ENCODE measurements at regions not wholly inside any gene's neighbourhood (a gene's known extent, or its start where the extent isn't known, plus 50 kb on each side); places are given as distances from the start of the nearest gene placed in this dataset.

DNA sequence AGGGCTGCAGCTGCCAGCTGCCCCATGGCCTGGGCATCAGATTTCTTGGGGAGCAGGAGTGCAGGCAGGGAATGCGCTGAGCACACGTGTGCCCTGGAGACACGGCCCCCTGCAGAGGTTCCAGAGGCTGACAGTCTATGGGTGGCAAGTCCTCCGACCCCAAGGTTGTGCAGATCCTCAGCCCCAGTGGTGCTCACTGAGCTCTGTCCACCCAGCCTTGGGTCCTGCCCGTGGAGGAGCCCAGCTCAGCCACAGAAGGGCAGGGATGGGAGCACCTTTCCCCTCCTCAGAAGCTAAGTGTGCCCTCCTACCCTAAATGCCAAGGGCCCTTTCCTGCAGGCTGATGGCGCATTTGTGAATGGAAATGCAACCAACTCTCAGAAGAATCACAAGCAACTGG, 341.0 kb downstream of the IRX2 start:
- DNase-seq (ENCODE audit: low spot score in 2 of 2): no peak
- no peak overlapping the region for H3K27ac Mint-ChIP-seq
- ATAC-seq (ENCODE audit: low read depth): no peak
- peaks cover 3% of the 10 kb centered on the region for H3K9me3 Mint-ChIP-seq
- H3K4me1 Mint-ChIP-seq: no peaks in the 10 kb centered on the region
- H3K27me3 Mint-ChIP-seq: peaks cover 2% of the 10 kb centered on the region
- no peak overlapping the region for H3K4me3 Mint-ChIP-seq
- no peaks in the 10 kb centered on the region for H3K36me3 Mint-ChIP-seq

DNA sequence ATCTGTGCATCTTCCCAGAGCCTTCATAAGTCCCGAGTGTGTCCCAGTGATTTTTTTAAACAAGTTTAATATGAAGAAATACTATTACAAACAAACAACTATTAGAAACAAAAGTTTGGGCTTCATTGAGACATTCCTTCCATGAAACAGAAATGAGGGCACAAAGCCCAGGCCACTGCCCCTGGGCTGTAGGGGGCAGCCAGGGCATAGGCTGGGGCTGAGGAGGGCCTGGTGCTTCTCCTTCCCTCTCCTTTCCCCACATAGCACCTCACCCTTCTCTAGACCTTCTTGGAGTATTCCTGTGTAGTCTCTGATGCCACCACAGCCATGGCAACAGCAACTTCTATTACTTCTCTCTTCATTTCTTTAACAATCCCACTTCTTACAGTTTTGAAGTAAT, 348.2 kb downstream of the IRX2 start:
- Mint-ChIP-seq H3K27me3 (no peaks in the 10 kb centered on the region), H3K4me3 (no peak overlapping the region), H3K36me3 (no peaks in the 10 kb centered on the region), H3K4me1 (no peaks in the 10 kb centered on the region), H3K27ac (no peak overlapping the region), H3K9me3 (peaks cover 4% of the 10 kb centered on the region)
- ATAC-seq (ENCODE audit: low read depth) (no peak), DNase-seq (ENCODE audit: low spot score in 2 of 2) (no peak)

DNA sequence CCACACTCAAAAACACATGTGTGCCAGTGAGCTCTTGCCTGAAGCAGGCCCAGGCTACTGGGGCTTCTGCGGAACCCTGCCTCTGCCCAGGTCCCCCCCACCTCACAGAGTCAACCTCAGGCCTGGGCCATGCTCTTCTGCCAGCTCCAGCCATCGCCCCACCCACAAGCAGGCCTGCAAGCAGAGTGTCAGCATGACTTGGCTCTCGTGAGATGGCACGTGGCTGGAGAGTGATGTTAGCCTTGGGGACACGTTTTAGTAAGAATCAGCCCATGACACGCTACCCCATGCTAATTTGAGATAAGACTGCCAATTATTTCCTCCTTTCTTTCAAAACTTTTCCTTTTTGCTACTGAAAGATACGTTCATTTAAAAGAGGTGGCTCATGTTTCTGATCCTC, 351.7 kb downstream of the IRX2 start:
- no peaks in the 10 kb centered on the region for H3K36me3 Mint-ChIP-seq
- DNase-seq (ENCODE audit: low spot score in 2 of 2) (no peak), ATAC-seq (ENCODE audit: low read depth) (no peak)
- no peak overlapping the region for H3K4me3 Mint-ChIP-seq
- H3K4me1 Mint-ChIP-seq: no peaks in the 10 kb centered on the region
- no peaks in the 10 kb centered on the region for H3K27me3 Mint-ChIP-seq
- H3K9me3 Mint-ChIP-seq: peaks cover 2% of the 10 kb centered on the region
- no peak overlapping the region for H3K27ac Mint-ChIP-seq

DNA sequence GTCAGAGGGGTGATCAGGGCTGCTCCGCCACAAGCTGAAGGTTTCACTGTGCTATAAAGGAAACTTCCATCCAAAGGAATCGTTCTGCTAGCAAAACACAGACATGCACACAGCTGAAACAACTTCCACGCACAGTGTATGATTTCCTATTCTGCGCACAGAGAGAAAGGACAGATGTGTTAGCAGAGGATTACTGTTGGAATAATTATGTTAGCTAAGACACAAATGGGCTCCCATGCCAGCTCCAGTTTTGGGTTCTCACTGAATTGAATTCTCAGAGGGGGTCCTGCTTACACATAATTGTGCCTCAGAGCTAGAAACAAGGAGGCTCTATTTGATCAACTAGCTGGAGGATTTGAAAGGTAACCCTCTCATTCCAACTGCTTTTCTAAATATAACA, 352.4 kb downstream of the IRX2 start:
- no peaks in the 10 kb centered on the region for H3K36me3 Mint-ChIP-seq
- ATAC-seq (ENCODE audit: low read depth): no peak
- H3K27me3 Mint-ChIP-seq: no peaks in the 10 kb centered on the region
- peaks cover 2% of the 10 kb centered on the region for H3K9me3 Mint-ChIP-seq
- no peak overlapping the region for H3K27ac Mint-ChIP-seq
- H3K4me3 Mint-ChIP-seq: no peak overlapping the region
- no peak for DNase-seq (ENCODE audit: low spot score in 2 of 2)
- H3K4me1 Mint-ChIP-seq: no peaks in the 10 kb centered on the region

DNA sequence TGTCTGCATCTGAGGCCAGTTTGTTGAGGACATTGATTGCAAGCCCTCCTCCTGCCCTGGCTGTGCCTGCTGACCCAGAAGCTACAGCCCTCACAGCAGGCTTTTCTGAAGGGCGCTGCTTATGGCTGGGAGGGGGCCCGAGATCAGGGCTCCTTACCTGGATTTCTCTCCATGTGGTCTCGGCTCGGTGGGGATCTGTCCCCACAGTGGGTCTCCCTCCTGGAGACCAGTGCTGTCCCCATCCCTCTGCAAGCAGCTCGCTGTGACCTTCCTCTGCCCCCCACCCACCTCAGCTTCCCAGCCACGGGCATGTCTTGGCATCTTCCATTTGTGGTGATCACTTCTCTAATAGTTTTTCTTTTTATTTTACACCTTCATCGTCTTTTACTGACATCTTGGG, 357.9 kb downstream of the IRX2 start:
- DNase-seq (ENCODE audit: low spot score in 2 of 2): no peak
- no peak for ATAC-seq (ENCODE audit: low read depth)
- Mint-ChIP-seq H3K4me3 (no peak overlapping the region), H3K27ac (no peak overlapping the region), H3K27me3 (peaks cover 2% of the 10 kb centered on the region), H3K36me3 (no peaks in the 10 kb centered on the region), H3K4me1 (no peaks in the 10 kb centered on the region), H3K9me3 (peaks cover 5% of the 10 kb centered on the region)

DNA sequence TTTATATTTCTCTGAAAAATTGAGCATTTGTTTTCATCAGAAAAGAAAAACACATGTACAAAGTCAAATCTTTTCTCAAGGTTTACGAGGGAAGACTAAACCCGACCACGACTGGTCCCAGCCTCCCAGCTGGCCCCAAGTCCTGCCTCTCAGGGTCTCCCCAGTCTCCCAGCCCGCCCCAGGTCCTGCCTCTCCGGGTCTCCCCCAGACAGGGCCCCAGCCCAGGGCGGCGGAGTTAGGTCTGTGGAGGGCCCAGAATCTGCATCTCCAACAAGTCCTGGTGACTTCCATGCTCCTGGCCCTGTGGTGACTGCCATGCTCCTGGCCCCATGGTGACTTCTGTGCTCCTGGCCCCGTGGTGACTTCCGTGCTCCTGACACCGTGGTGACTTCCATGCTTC, 359.9 kb downstream of the IRX2 start:
- no peak overlapping the region for H3K4me3 Mint-ChIP-seq
- no peak for DNase-seq (ENCODE audit: low spot score in 2 of 2)
- H3K9me3 Mint-ChIP-seq: peaks cover 5% of the 10 kb centered on the region
- no peaks in the 10 kb centered on the region for H3K36me3 Mint-ChIP-seq
- H3K4me1 Mint-ChIP-seq: no peaks in the 10 kb centered on the region
- ATAC-seq (ENCODE audit: low read depth): no peak
- no peak overlapping the region for H3K27ac Mint-ChIP-seq
- H3K27me3 Mint-ChIP-seq: peaks cover 2% of the 10 kb centered on the region

DNA sequence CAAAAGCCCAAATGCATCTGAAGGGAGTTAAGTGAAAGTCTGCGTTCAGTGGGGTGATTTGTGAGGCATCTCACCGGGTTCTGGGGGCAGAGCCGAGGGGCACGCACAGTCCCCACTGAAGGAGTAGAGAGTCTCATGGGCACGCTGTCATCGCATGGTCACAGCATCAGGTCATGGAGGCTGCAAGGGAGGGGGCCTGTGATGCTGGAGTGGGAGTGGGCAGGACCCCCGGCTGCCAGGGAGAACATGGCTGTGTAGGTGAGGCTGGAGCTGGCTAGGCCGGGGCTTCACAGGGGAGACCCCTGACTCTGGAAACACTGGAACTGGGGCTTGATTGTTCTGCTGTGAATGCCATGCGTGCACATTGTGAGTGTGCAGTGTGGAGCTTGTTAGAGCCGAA, 360.5 kb downstream of the IRX2 start:
- Mint-ChIP-seq H3K36me3 (no peaks in the 10 kb centered on the region), H3K27ac (no peak overlapping the region), H3K4me1 (no peaks in the 10 kb centered on the region), H3K9me3 (peaks cover 5% of the 10 kb centered on the region), H3K27me3 (peaks cover 2% of the 10 kb centered on the region), H3K4me3 (no peak overlapping the region)
- ATAC-seq (ENCODE audit: low read depth) (no peak), DNase-seq (ENCODE audit: low spot score in 2 of 2) (no peak)

DNA sequence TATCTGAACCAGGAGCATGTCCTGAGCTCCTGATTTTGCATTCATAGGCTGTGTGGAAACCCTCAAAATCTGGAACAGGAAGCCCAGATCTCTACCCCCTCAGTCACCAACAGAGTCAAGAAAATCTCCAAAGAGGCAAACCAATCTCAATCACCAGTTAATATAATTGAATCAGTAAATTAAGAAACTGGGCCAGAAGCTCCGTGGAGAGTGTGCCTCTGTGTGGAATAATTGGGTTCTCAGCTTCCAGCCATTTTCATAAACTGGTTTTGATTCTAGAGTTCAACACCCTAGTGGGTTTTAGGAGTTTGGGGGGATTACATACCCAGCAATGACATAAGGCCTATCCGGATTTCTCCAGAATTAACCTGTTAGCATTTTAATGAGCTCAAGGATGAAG, 362.9 kb downstream of the IRX2 start:
- H3K36me3 Mint-ChIP-seq: no peaks in the 10 kb centered on the region

DNA sequence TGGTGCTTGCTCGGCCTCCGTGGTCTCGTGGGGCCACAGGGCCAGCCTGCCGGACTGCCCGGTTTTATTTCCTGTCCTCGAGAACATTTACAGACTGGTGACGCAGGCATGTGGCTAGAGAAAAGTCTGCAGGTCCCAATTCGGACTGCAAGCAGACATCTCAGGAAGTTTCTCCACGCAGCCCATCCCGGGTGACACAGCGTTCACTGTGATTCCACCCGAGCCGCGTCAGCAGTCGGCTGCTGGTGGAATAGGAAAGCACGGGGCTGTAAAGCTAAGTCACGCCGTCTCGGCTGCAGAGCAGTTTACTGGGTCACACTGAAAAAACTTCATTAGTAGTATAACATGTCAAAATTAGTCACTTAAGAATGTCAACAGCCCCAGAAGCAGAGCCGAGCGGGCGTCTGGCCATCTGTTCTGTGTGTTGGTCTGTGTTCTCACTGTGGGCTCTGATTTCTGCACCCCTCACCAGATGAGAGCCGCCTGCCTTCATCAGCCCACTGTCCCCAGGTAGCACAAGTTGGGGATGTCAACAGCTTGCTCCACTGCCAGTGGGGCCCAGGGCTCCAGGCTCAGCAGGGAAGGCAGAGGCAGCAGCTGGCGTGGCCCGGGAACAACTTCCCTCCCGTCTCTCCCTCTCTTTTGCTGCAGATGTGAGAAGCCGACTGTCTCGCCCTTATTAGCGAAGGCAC, 363.7 kb downstream of the IRX2 start:
- Mint-ChIP-seq H3K9me3 (peaks cover 5% of the 10 kb centered on the region), H3K27ac (no peak overlapping the region)

More for the DNA sequence above, 362.9 kb downstream of the IRX2 start:
- Mint-ChIP-seq H3K4me3 (no peak overlapping the region), H3K27me3 (peaks cover 2% of the 10 kb centered on the region), H3K4me1 (no peaks in the 10 kb centered on the region), H3K9me3 (peaks cover 5% of the 10 kb centered on the region), H3K27ac (no peak overlapping the region)
- ATAC-seq (ENCODE audit: low read depth) (no peak), DNase-seq (ENCODE audit: low spot score in 2 of 2) (no peak)

DNA sequence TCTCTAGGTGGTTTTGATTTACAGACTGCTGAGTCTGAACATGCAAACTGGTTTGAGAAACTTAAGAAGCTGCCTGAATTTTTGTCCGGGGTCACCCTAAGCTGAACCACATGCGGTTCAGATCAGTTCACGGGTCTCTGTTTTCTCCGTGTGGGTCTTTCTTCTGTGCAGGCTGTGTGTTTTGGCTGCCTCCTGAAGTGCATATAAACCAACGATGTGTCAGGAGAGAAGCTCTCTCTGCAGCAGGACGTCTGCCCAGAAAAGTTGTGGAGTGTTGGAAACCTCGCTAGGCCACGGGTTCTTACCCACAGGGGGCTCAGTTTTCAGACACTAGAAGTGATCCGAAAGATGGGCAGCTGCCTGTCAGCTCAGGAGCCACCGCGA, 364.2 kb downstream of the IRX2 start:
- no peak for ATAC-seq (ENCODE audit: low read depth)
- H3K27ac Mint-ChIP-seq: no peak overlapping the region

More for the DNA sequence above, 363.7 kb downstream of the IRX2 start:
- no peaks in the 10 kb centered on the region for H3K4me1 Mint-ChIP-seq
- H3K4me3 Mint-ChIP-seq: no peak overlapping the region
- no peaks in the 10 kb centered on the region for H3K36me3 Mint-ChIP-seq
- ATAC-seq (ENCODE audit: low read depth): no peak
- H3K27me3 Mint-ChIP-seq: peaks cover 2% of the 10 kb centered on the region
- DNase-seq (ENCODE audit: low spot score in 2 of 2): no peak

DNA sequence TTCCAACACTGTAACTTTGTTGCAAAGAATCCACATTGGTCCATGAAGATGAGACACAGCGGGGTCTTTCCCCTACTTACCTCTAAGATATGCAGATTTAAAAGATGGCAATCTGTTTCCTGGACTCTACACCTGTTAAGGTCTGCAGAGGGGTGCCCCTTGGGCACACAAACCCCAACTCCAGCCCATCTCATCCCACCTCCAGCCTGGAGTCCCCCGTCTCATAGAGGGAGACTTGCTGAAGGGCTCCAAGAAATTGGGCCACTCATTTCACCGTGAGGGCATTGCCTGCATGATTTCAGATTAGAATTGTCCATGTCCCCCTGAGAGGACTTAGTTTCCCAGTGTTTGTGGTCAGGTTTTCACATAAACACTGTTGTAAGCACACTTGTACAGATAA, 365.7 kb downstream of the IRX2 start:
- Mint-ChIP-seq H3K36me3 (no peaks in the 10 kb centered on the region), H3K27me3 (no peaks in the 10 kb centered on the region), H3K4me1 (no peaks in the 10 kb centered on the region), H3K27ac (no peak overlapping the region), H3K9me3 (no peaks in the 10 kb centered on the region), H3K4me3 (no peak overlapping the region)
- no peak for ATAC-seq (ENCODE audit: low read depth)
- no peak for DNase-seq (ENCODE audit: low spot score in 2 of 2)

More for the DNA sequence above, 364.2 kb downstream of the IRX2 start:
- Mint-ChIP-seq H3K9me3 (peaks cover 2% of the 10 kb centered on the region), H3K36me3 (no peaks in the 10 kb centered on the region), H3K4me3 (no peak overlapping the region), H3K27me3 (no peaks in the 10 kb centered on the region), H3K4me1 (no peaks in the 10 kb centered on the region)
- no peak for DNase-seq (ENCODE audit: low spot score in 2 of 2)

DNA sequence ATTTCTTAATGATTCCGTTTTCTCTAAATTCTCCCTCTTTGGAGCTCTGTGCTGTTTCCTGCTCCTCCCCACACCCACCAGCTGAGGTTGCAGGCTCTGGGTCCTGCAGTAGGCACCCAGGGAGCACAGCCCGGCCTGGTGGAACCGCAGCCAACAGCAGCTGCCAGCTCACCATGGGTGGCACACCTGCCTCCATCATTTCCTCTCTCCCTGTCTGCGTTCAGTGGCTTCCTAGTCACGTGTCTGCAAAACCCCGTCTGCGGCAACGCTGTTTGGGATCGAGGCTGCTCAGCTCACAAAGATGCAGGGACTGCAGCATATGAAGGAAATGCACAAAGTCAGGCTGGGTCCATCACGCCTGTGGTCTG, 367.8 kb downstream of the IRX2 start:
- no peak for ATAC-seq (ENCODE audit: low read depth)
- Mint-ChIP-seq H3K4me3 (no peak overlapping the region), H3K27ac (no peak overlapping the region), H3K27me3 (no peaks in the 10 kb centered on the region), H3K4me1 (no peaks in the 10 kb centered on the region), H3K36me3 (no peaks in the 10 kb centered on the region), H3K9me3 (peaks cover 3% of the 10 kb centered on the region)
- no peak for DNase-seq (ENCODE audit: low spot score in 2 of 2)

DNA sequence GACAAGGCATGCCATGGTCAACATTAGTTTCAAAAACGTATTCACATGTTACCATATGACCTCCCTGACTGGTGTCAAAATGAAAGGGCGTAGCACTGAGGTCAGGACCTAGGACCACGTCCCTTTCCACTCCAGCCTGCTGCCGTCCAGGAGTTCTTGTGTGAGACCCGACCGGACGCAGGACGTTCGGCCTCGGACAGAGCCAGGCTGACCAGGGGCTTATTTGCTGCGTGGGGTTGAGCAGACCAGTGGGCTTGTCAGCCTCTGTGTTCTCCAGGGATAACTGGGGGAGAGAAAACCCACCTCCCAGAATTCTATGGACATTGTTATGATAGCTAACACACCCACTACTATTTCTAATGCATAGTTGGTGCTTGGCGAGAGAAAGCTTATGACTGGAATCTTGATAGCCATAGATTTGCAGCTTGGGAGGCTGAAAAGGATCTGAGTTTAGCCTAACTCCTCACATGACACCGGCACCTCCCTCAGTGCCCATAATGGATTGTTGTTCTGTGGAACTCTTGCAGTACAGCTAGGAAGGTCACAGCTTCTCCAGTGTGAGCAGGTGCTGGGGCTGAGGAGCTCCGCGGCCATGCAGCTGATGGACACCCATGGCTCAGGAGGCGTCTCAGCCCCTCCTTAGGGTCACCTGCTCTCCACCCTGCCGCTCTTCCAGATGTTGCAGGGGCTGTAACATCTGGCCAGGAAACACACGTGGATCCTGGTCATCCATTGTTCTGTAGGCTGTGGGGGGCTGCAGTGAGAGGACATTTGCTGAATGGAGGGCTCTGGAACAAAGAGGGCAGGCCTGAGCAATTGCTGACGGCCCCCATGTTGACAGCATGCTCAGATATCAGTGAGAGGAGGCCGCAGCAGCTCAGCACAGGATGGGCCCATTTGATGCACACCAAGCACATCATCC, 368.4 kb downstream of the IRX2 start:
- H3K36me3 Mint-ChIP-seq: no peaks in the 10 kb centered on the region
- ATAC-seq (ENCODE audit: low read depth) (no peak), DNase-seq (ENCODE audit: low spot score in 2 of 2) (no peak)
- no peaks in the 10 kb centered on the region for H3K4me1 Mint-ChIP-seq
- peaks cover 3% of the 10 kb centered on the region for H3K9me3 Mint-ChIP-seq
- H3K27ac Mint-ChIP-seq: no peak overlapping the region
- H3K4me3 Mint-ChIP-seq: no peak overlapping the region
- no peaks in the 10 kb centered on the region for H3K27me3 Mint-ChIP-seq

DNA sequence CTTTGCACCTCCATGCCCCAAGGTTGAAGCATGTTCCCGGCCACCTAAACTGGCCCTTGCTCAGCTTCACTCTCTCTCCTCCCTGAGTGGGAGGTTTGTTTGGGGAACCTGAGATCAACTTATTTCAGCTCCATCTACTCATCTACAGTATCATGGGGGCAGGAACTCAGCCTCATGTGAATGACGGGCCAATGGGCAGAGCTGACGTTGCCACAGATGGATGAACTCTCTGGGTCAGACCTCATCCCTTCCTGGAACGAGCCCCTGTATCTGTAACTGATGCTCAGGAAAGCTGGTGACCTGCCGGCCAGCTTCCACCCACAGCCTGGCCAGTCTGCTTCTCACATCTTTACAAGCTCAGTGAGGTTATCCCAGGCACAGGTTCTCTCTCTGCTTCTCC, 369.6 kb downstream of the IRX2 start:
- DNase-seq (ENCODE audit: low spot score in 2 of 2) (no peak), ATAC-seq (ENCODE audit: low read depth) (no peak)
- Mint-ChIP-seq H3K4me3 (no peak overlapping the region), H3K4me1 (no peaks in the 10 kb centered on the region), H3K36me3 (no peaks in the 10 kb centered on the region), H3K27ac (no peak overlapping the region), H3K27me3 (no peaks in the 10 kb centered on the region), H3K9me3 (peaks cover 3% of the 10 kb centered on the region)

DNA sequence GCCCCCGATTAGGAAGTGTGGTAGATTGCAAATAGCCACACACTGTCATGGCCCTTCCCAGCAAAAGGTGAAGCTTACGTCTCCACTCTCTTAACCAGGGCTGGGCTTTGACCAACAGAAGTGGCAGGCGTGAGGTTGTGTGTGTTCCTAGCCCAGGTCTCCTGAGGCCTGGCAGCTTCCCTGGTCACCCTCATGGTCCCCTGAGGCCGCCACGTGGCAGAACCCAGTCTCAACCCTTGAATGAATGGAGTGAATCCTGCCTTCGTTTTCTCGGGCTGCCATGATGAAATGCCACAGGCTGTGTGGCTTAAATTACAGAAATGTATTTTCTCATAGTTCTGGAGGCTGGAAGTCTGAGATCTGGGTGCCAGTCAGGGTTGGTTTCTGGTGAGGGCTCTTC, 370.4 kb downstream of the IRX2 start:
- Mint-ChIP-seq H3K4me1 (no peaks in the 10 kb centered on the region), H3K27me3 (no peaks in the 10 kb centered on the region), H3K4me3 (no peak overlapping the region), H3K9me3 (peaks cover 3% of the 10 kb centered on the region), H3K36me3 (no peaks in the 10 kb centered on the region), H3K27ac (no peak overlapping the region)
- ATAC-seq (ENCODE audit: low read depth): no peak
- no peak for DNase-seq (ENCODE audit: low spot score in 2 of 2)

Measured in memory B cell (primary cell).